ENCODE measurements at regions not wholly inside any gene's neighbourhood (a gene's known extent, or its start where the extent isn't known, plus 50 kb on each side); places are given as distances from the start of the nearest gene placed in this dataset.

GRCh38 chr2:11995456-11995855 is 249.0 kb downstream of the LPIN1 start:
- CTCF ChIA-PET: no interaction called here

DNA sequence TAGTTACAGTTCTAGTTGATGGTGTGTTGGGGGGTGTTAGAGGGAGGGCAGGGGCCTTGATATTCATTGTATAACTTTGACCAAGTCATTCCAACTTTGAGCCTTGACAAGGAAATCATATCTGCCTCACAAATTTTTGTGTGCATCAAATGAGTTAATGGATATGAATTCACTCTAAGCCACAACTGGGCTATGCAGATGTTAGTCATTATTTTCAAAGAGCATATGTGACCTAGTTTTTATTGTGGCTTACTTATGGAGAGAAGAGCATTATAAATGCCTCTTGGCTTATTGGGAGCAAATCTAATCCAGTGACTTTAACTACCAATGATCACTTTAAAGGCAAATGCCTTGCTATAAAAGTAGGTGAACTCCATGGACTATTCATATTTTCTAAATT is 250.2 kb downstream of the LPIN1 start:
- Histone ChIP-seq H3K79me2 (ENCODE audit: control insufficient read depth, insufficient read depth, low read length) (no peaks in the 10 kb centered on the region), H3K4me2 (replicated peaks; ENCODE audit: low read depth, low read length, poor library complexity, severe bottlenecking) (no peak overlapping the region), H3K36me3 (replicated peaks in 1 of 2; ENCODE audit: control extremely low read depth in 1 of 2, control insufficient read depth in 1 of 2, extremely low read depth in 1 of 2, insufficient read depth in 2 of 2, low read length in 1 of 2) (no peaks in the 10 kb centered on the region), H4K20me1 (ENCODE audit: control insufficient read depth, insufficient read depth, low read length, poor library complexity, severe bottlenecking) (no peaks in the 10 kb centered on the region), H3K4me3 (ENCODE audit: control extremely low read depth in 1 of 5, extremely low read depth in 1 of 5, insufficient read depth in 1 of 5, low read depth in 2 of 5, low read length in 4 of 5) (no peak overlapping the region), H2AFZ (ENCODE audit: insufficient read depth, low read depth, low read length, poor library complexity, severe bottlenecking) (no peak overlapping the region), H3K27ac (ENCODE audit: low read length in 2 of 2) (no peak overlapping the region), H3K9ac (ENCODE audit: low read length) (no peak overlapping the region), H3K27me3 (replicated peaks in 1 of 4; ENCODE audit: control extremely low read depth in 1 of 4, control insufficient read depth in 3 of 4, insufficient read depth in 4 of 4, low read length in 3 of 4) (no peaks in the 10 kb centered on the region), H3K4me1 (ENCODE audit: control insufficient read depth in 2 of 2, insufficient read depth in 2 of 2, low read length in 2 of 2) (peaks cover 10 to 26% of the 10 kb centered on the region in 2 donors), H3K9me3 (ENCODE audit: control extremely low read depth in 1 of 3, control insufficient read depth in 2 of 3, insufficient read depth in 1 of 3, low read length in 2 of 3) (peaks cover 0 to 3% (median 0%) of the 10 kb centered on the region in 3 donors)
- H3K4me3 Mint-ChIP-seq: no peak overlapping the region
- H3K9me3 Mint-ChIP-seq (ENCODE audit: insufficient read depth): peaks cover 2% of the 10 kb centered on the region
- ChIA-PET POLR2A (no interaction called here), CTCF (no interaction called here)
- H3K27me3 Mint-ChIP-seq: no peaks in the 10 kb centered on the region
- H3K4me1 Mint-ChIP-seq: peaks cover 12% of the 10 kb centered on the region
- intact Hi-C loops (cut with micrococcal nuclease): no loop called here
- TF ChIP-seq, protein P1, sequence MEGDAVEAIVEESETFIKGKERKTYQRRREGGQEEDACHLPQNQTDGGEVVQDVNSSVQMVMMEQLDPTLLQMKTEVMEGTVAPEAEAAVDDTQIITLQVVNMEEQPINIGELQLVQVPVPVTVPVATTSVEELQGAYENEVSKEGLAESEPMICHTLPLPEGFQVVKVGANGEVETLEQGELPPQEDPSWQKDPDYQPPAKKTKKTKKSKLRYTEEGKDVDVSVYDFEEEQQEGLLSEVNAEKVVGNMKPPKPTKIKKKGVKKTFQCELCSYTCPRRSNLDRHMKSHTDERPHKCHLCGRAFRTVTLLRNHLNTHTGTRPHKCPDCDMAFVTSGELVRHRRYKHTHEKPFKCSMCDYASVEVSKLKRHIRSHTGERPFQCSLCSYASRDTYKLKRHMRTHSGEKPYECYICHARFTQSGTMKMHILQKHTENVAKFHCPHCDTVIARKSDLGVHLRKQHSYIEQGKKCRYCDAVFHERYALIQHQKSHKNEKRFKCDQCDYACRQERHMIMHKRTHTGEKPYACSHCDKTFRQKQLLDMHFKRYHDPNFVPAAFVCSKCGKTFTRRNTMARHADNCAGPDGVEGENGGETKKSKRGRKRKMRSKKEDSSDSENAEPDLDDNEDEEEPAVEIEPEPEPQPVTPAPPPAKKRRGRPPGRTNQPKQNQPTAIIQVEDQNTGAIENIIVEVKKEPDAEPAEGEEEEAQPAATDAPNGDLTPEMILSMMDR (IDR thresholded peaks at IDR 0.05): no peak
- no peak for TF ChIP-seq EZH2 (IDR thresholded peaks at IDR 0.05; ENCODE audit: borderline replicate concordance, insufficient read depth, low read depth, low read length, poor library complexity, severe bottlenecking)
- no peak for ATAC-seq (ENCODE audit: low read depth)
- DNase-seq: no peak
- H3K27ac Mint-ChIP-seq: no peak overlapping the region

More at GRCh38 chr2:11995456-11995855, 249.0 kb downstream of the LPIN1 start:
- Histone ChIP-seq H2AFZ (ENCODE audit: insufficient read depth, low read depth, low read length, poor library complexity, severe bottlenecking) (no peak overlapping the region), H3K27me3 (replicated peaks in 1 of 4; ENCODE audit: control extremely low read depth in 1 of 4, control insufficient read depth in 3 of 4, insufficient read depth in 4 of 4, low read length in 3 of 4) (no peaks in the 10 kb centered on the region), H3K4me3 (ENCODE audit: control extremely low read depth in 1 of 5, extremely low read depth in 1 of 5, insufficient read depth in 1 of 5, low read depth in 2 of 5, low read length in 4 of 5) (no peak overlapping the region), H3K9ac (ENCODE audit: low read length) (no peak overlapping the region), H3K36me3 (replicated peaks in 1 of 2; ENCODE audit: control extremely low read depth in 1 of 2, control insufficient read depth in 1 of 2, extremely low read depth in 1 of 2, insufficient read depth in 2 of 2, low read length in 1 of 2) (no peaks in the 10 kb centered on the region), H3K27ac (ENCODE audit: low read length in 2 of 2) (no peak overlapping the region), H3K79me2 (ENCODE audit: control insufficient read depth, insufficient read depth, low read length) (no peaks in the 10 kb centered on the region), H3K4me2 (replicated peaks; ENCODE audit: low read depth, low read length, poor library complexity, severe bottlenecking) (no peak overlapping the region), H3K9me3 (ENCODE audit: control extremely low read depth in 1 of 3, control insufficient read depth in 2 of 3, insufficient read depth in 1 of 3, low read length in 2 of 3) (peaks cover 0 to 3% (median 0%) of the 10 kb centered on the region in 3 donors), H4K20me1 (ENCODE audit: control insufficient read depth, insufficient read depth, low read length, poor library complexity, severe bottlenecking) (no peaks in the 10 kb centered on the region), H3K4me1 (ENCODE audit: control insufficient read depth in 2 of 2, insufficient read depth in 2 of 2, low read length in 2 of 2) (peaks cover 10 to 31% of the 10 kb centered on the region in 2 donors)
- no peaks in the 10 kb centered on the region for H3K27me3 Mint-ChIP-seq
- no peak for DNase-seq
- no peaks in the 10 kb centered on the region for H3K9me3 Mint-ChIP-seq (ENCODE audit: insufficient read depth)
- intact Hi-C loops (cut with micrococcal nuclease): no loop called here
- no peak for ATAC-seq (ENCODE audit: low read depth)
- H3K27ac Mint-ChIP-seq: no peak overlapping the region
- no peak overlapping the region for H3K4me3 Mint-ChIP-seq
- TF ChIP-seq, protein P1 (IDR thresholded peaks at IDR 0.05): no peak
- TF ChIP-seq EZH2 (IDR thresholded peaks at IDR 0.05; ENCODE audit: borderline replicate concordance, insufficient read depth, low read depth, low read length, poor library complexity, severe bottlenecking): no peak
- POLR2A ChIA-PET: no interaction called here
- peaks cover 14% of the 10 kb centered on the region for H3K4me1 Mint-ChIP-seq

Data from B cell (primary cell).